Neural cell (in vitro differentiated cells): ENCODE measurements at regions not wholly inside any gene's neighbourhood (a gene's known extent, or its start where the extent isn't known, plus 50 kb on each side); places are given as distances from the start of the nearest gene placed in this dataset.

ENCODE experiments used
- H2AFZ ChIP-seq: fragments of 200-600, 300-800 bp; sonication (generic), shearing (Covaris generic); 2 replicates; pipeline ENCODE4 v1.6.0; 2014; ENCODE audit warnings: low read depth, mild to moderate bottlenecking, antibody characterized with exemption, low read length, moderate library complexity
- H3F3A ChIP-seq: fragments of 200-600 bp; shearing (Covaris generic); 2 replicates; pipeline ENCODE4 v1.6.1; 2016; ENCODE audit warnings: mild to moderate bottlenecking, moderate library complexity, mixed read lengths, antibody characterized with exemption, low read length; ENCODE audit not compliant: insufficient read depth, poor library complexity, severe bottlenecking
- H3K27ac ChIP-seq: fragments of 200-600, 300-800 bp; sonication (generic), shearing (Covaris generic); 2 replicates; pipeline ENCODE4 v1.5.1; 2014; ENCODE audit warnings: mild to moderate bottlenecking, low read length, moderate library complexity
- H3K27me3 ChIP-seq: fragments of 300-800, 200-600 bp; sonication (generic), shearing (Covaris generic); 2 replicates; pipeline ENCODE4 v1.6.0; 2014; ENCODE audit warnings: mild to moderate bottlenecking, low read depth, low read length, moderate library complexity; ENCODE audit not compliant: insufficient read depth
- H3K36me3 ChIP-seq: fragments of 300-800, 200-600 bp; sonication (generic), shearing (Covaris generic); 2 replicates; pipeline ENCODE4 v1.5.1; 2014; ENCODE audit warnings: mild to moderate bottlenecking, antibody characterized with exemption, low read length, moderate library complexity; ENCODE audit not compliant: insufficient read depth
- H3K4me2 ChIP-seq: fragments of 300-800, 200-600 bp; sonication (generic), shearing (Covaris generic); 2 replicates; pipeline ENCODE4 v1.6.0; 2014; ENCODE audit warnings: mild to moderate bottlenecking, low read length
- H3K4me3 ChIP-seq: fragments of 300-800, 200-600 bp; sonication (generic), shearing (Covaris generic); 2 replicates; pipeline ENCODE4 v1.5.1; 2014; ENCODE audit warnings: mild to moderate bottlenecking, low read length, moderate library complexity
- H3K79me2 ChIP-seq: fragments of 200-600 bp; shearing (Covaris generic); replicated peaks from 2 replicates; pipeline ENCODE4 v1.6.0; 2014; ENCODE audit warnings: mild to moderate bottlenecking, low read length, moderate library complexity; ENCODE audit not compliant: insufficient read depth
- H3K9ac ChIP-seq: fragments of 300-800, 200-600 bp; sonication (generic), shearing (Covaris generic); 2 replicates; pipeline ENCODE4 v1.6.1; 2016; ENCODE audit warnings: mild to moderate bottlenecking, low read length, mixed read lengths
- H3K9me2 ChIP-seq: fragments of 200-600 bp; shearing (Covaris generic); 2 replicates; pipeline ENCODE4 v1.6.1; 2016; ENCODE audit warnings: mild to moderate bottlenecking, low read length, mixed read lengths; ENCODE audit not compliant: insufficient read depth
- H3K9me3 ChIP-seq: fragments of 200-600, 300-800 bp; sonication (generic), shearing (Covaris generic); 2 replicates; pipeline ENCODE4 v1.6.1; 2016; ENCODE audit warnings: mild to moderate bottlenecking, mixed run types, low read length, moderate library complexity, mixed read lengths
- H4K20me1 ChIP-seq: fragments of 200-600 bp; shearing (Covaris generic); 2 replicates; pipeline ENCODE4 v1.6.1; 2016; ENCODE audit warnings: mild to moderate bottlenecking, mixed run types; ENCODE audit not compliant: insufficient read depth
- CTCF ChIP-seq: fragments of 450-650 bp; IDR thresholded peaks from 2 replicates; pipeline ENCODE4 v1.5.1; 2014; ENCODE audit warnings: antibody characterized with exemption, mild to moderate bottlenecking, moderate library complexity; ENCODE audit not compliant: poor library complexity, severe bottlenecking
- EP300 ChIP-seq: fragments of 450-650 bp; conservative IDR thresholded peaks from 2 replicates; pipeline ENCODE4 v1.6.1; 2014; ENCODE audit warnings: antibody characterized with exemption, mild to moderate bottlenecking, moderate library complexity; ENCODE audit not compliant: poor library complexity, severe bottlenecking
- EZH2 ChIP-seq: fragments of 200-600, 300-800 bp; shearing (Covaris generic), sonication (generic); IDR thresholded peaks from 2 replicates; pipeline ENCODE4 v1.6.1; 2014; ENCODE audit warnings: antibody characterized with exemption, low read length, borderline replicate concordance, mild to moderate bottlenecking; ENCODE audit not compliant: insufficient read depth, poor library complexity, severe bottlenecking
- POLR2AphosphoS5 ChIP-seq: IDR thresholded peaks from 2 replicates; pipeline ENCODE4 v1.6.1; 2012
- RAD21 ChIP-seq: fragments of 450-650 bp; conservative IDR thresholded peaks from 2 replicates; pipeline ENCODE4 v1.6.1; 2014; ENCODE audit warnings: antibody characterized with exemption, mild to moderate bottlenecking, moderate library complexity
- REST ChIP-seq: IDR thresholded peaks from 2 replicates; pipeline ENCODE4 v1.6.1; 2012; ENCODE audit warnings: borderline replicate concordance
- SMC3 ChIP-seq: fragments of 450-650 bp; conservative IDR thresholded peaks from 2 replicates; pipeline ENCODE4 v1.6.1; 2014; ENCODE audit warnings: antibody characterized with exemption, mild to moderate bottlenecking, moderate library complexity; ENCODE audit not compliant: poor library complexity
- TAF1 ChIP-seq: IDR thresholded peaks from 2 replicates; pipeline ENCODE4 v1.6.1; 2012; ENCODE audit warnings: low read depth

- no peaks in the 10 kb centered on the region for H3F3A ChIP-seq
- no peak for TF ChIP-seq SMC3
- no peak for TF ChIP-seq POLR2AphosphoS5
- TF ChIP-seq TAF1, result no peak
- TF ChIP-seq EP300, result no peak
- no peak for TF ChIP-seq RAD21
- no peaks in the 10 kb centered on the region for H3K27me3 ChIP-seq
- no peak overlapping the region for H2AFZ ChIP-seq
- H3K36me3 ChIP-seq, result no peaks in the 10 kb centered on the region
- H4K20me1 ChIP-seq, result no peaks in the 10 kb centered on the region
- no peaks in the 10 kb centered on the region for H3K79me2 ChIP-seq
- no peak overlapping the region for H3K4me2 ChIP-seq
- no peaks in the 10 kb centered on the region for H3K9me2 ChIP-seq
- H3K27ac ChIP-seq, result no peak overlapping the region
- H3K4me3 ChIP-seq, result no peak overlapping the region
- H3K9me3 ChIP-seq, result no peaks in the 10 kb centered on the region
- no peak overlapping the region for H3K9ac ChIP-seq
Measured at GRCh38 chr6:41460742-41461336, 85.3 kb upstream of the FOXP4 start.

GRCh38 chr6:41462033-41462432, 84.1 kb upstream of the FOXP4 start:
- Histone ChIP-seq H3K27me3 (no peaks in the 10 kb centered on the region), H3K4me2 (no peak overlapping the region), H3K79me2 (no peaks in the 10 kb centered on the region), H4K20me1 (no peaks in the 10 kb centered on the region), H3K9me3 (no peaks in the 10 kb centered on the region), H3K9ac (peak overlapping the region; percentile 36), H3K27ac (peak overlapping the region; percentile 44), H2AFZ (no peak overlapping the region), H3K9me2 (no peaks in the 10 kb centered on the region), H3K4me3 (no peak overlapping the region), H3F3A (no peaks in the 10 kb centered on the region), H3K36me3 (no peaks in the 10 kb centered on the region)
- no peak for TF ChIP-seq TAF1
- no peak for TF ChIP-seq POLR2AphosphoS5
- no peak for TF ChIP-seq REST
- no peak for TF ChIP-seq RAD21

GRCh38 chr6:41463062-41463930, 82.9 kb upstream of the FOXP4 start:
- H3K9me2 ChIP-seq, result no peaks in the 10 kb centered on the region
- no peaks in the 10 kb centered on the region for H3F3A ChIP-seq
- H3K9me3 ChIP-seq, result no peaks in the 10 kb centered on the region
- no peaks in the 10 kb centered on the region for H3K79me2 ChIP-seq
- no peak overlapping the region for H3K4me2 ChIP-seq
- no peak overlapping the region for H3K9ac ChIP-seq
- H3K4me3 ChIP-seq, result no peak overlapping the region
- no peaks in the 10 kb centered on the region for H3K36me3 ChIP-seq
- peak overlapping the region; percentile 44 for H3K27ac ChIP-seq
- H4K20me1 ChIP-seq, result no peaks in the 10 kb centered on the region
- no peaks in the 10 kb centered on the region for H3K27me3 ChIP-seq
- TF ChIP-seq REST, result no peak
- TF ChIP-seq TAF1, result no peak
- no peak for TF ChIP-seq CTCF
- no peak for TF ChIP-seq SMC3
- no peak for TF ChIP-seq EZH2
- no peak overlapping the region for H2AFZ ChIP-seq
